H1 (cell line): ENCODE measurements at regions not wholly inside any gene's neighbourhood (a gene's known extent, or its start where the extent isn't known, plus 50 kb on each side); places are given as distances from the start of the nearest gene placed in this dataset.

Experiments
- ASH2L ChIP-seq: fragments of 200-600, 300-600 bp; sonication (generic); IDR thresholded peaks from one replicate; pipeline ENCODE4 v1.7.1; 2017; ENCODE audit warnings: low read length
- FOSL1 ChIP-seq: IDR thresholded peaks from 2 replicates; pipeline ENCODE4 v1.6.1; 2011; ENCODE audit warnings: mild to moderate bottlenecking, low read depth, low read length, moderate library complexity; ENCODE audit not compliant: insufficient read depth
- JUN ChIP-seq: IDR thresholded peaks from 2 replicates; pipeline ENCODE4 v1.6.1; 2011; ENCODE audit warnings: low read depth, mild to moderate bottlenecking, improper control_type of control experiment, low read length
- PHF8 ChIP-seq: fragments of 200-600 bp; sonication (generic); conservative IDR thresholded peaks from 2 replicates; pipeline ENCODE4 v1.7.1; 2012; ENCODE audit warnings: low read depth, mild to moderate bottlenecking, inconsistent platforms, low read length, moderate library complexity
- POLR2A ChIP-seq, 2 experiments: IDR thresholded peaks; 1 replicate in 1 of 2; 2 replicates in 1 of 2; pipeline ENCODE4 v1.6.1; 2011; ENCODE audit warnings: low read depth in 2 of 2, low read length in 2 of 2, mild to moderate bottlenecking in 2 of 2; ENCODE audit errors: control extremely low read depth in 1 of 2
- TBP ChIP-seq: IDR thresholded peaks from 2 replicates; pipeline ENCODE4 v1.6.1; 2011; ENCODE audit warnings: low read depth, low read length, improper control_type of control experiment
- TF ChIP-seq, protein P1 (sequence below), 3 experiments: IDR thresholded peaks; 1 replicate in 2 of 3; 2 replicates in 1 of 3; pipeline versions ENCODE4 v1.5.1 to v1.6.1; 2011; ENCODE audit warnings: low read length in 3 of 3, mild to moderate bottlenecking in 3 of 3, inconsistent platforms in 2 of 3, low read depth in 1 of 3, moderate library complexity in 1 of 3; ENCODE audit not compliant: insufficient read depth in 1 of 3; ENCODE audit errors: control extremely low read depth in 1 of 3
- TF ChIP-seq, protein P2 (sequence below): IDR thresholded peaks from 2 replicates; pipeline ENCODE4 v1.6.1; 2011; ENCODE audit warnings: low read depth, mild to moderate bottlenecking, low read length; ENCODE audit not compliant: insufficient read depth

DNA sequence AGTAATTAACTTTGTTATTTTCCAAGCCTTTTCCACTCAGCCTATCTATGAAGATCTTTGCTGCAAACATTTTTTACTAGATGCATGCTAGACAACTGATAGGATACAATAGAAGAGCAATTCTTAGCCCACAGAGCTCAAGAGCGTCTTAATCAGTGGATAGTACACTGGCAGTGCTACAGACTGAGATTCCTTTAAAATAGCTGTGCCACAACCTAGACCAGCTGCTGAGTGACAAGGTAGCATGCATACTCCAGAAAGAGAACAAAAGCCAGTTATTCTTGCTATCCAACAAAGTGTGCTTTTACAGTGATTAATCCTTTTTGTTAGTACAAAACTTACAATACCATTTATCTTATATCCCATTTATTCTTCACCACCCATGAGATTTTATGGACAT is 507.9 kb upstream of the SYT4 start:
- TF ChIP-seq PHF8 (no peak), ASH2L (no peak), POLR2A (IDR thresholded peaks at IDR 0.05; ENCODE audit: control extremely low read depth in 1 of 2, low read depth in 2 of 2, low read length in 2 of 2) (no peak), TBP (no peak), FOSL1 (no peak), JUN (no peak)
- TF ChIP-seq, protein P1, sequence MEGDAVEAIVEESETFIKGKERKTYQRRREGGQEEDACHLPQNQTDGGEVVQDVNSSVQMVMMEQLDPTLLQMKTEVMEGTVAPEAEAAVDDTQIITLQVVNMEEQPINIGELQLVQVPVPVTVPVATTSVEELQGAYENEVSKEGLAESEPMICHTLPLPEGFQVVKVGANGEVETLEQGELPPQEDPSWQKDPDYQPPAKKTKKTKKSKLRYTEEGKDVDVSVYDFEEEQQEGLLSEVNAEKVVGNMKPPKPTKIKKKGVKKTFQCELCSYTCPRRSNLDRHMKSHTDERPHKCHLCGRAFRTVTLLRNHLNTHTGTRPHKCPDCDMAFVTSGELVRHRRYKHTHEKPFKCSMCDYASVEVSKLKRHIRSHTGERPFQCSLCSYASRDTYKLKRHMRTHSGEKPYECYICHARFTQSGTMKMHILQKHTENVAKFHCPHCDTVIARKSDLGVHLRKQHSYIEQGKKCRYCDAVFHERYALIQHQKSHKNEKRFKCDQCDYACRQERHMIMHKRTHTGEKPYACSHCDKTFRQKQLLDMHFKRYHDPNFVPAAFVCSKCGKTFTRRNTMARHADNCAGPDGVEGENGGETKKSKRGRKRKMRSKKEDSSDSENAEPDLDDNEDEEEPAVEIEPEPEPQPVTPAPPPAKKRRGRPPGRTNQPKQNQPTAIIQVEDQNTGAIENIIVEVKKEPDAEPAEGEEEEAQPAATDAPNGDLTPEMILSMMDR (IDR thresholded peaks at IDR 0.05; ENCODE audit: control extremely low read depth in 1 of 3, insufficient read depth in 1 of 3, low read depth in 1 of 3, low read length in 3 of 3): no peak
- TF ChIP-seq, protein P2, sequence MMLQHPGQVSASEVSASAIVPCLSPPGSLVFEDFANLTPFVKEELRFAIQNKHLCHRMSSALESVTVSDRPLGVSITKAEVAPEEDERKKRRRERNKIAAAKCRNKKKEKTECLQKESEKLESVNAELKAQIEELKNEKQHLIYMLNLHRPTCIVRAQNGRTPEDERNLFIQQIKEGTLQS: no peak
